ENCODE measurements at regions not wholly inside any gene's neighbourhood (a gene's known extent, or its start where the extent isn't known, plus 50 kb on each side); places are given as distances from the start of the nearest gene placed in this dataset.

GRCh38 chr9:71562140-71562539 lies 206.2 kb downstream of the CEMIP2 start:
- Histone ChIP-seq H2AFZ (no peak overlapping the region), H3K4me3 (no peak overlapping the region), H3K36me3 (replicated peaks; ENCODE audit: insufficient read depth, low read depth) (no peaks in the 10 kb centered on the region), H3K9me3 (ENCODE audit: low read depth) (no peaks in the 10 kb centered on the region), H3K27me3 (no peaks in the 10 kb centered on the region), H3K9me2 (replicated peaks; ENCODE audit: insufficient read depth) (no peaks in the 10 kb centered on the region), H3K27ac (no peak overlapping the region), H4K20me1 (ENCODE audit: insufficient read depth, poor library complexity, severe bottlenecking) (no peaks in the 10 kb centered on the region), H3K4me1 (ENCODE audit: insufficient read depth) (no peaks in the 10 kb centered on the region), H3K4me2 (no peak overlapping the region), H3K79me2 (no peaks in the 10 kb centered on the region)
- TF ChIP-seq EZH2 (IDR thresholded peaks at IDR 0.05; ENCODE audit: borderline replicate concordance) (no peak), CTCF (IDR thresholded peaks at IDR 0.05; ENCODE audit: poor library complexity) (no peak), EZH2phosphoT487 (IDR thresholded peaks at IDR 0.05; ENCODE audit: low read depth, severe bottlenecking, unreplicated experiment) (no peak)
- WGBS (ENCODE audit: low lambda C conversion rate, missing lambda C conversion rate) = 80% methylated on average over 4 of the region's 4 CpGs
- DNase-seq (ENCODE audit: low spot score) = no peak

DNA sequence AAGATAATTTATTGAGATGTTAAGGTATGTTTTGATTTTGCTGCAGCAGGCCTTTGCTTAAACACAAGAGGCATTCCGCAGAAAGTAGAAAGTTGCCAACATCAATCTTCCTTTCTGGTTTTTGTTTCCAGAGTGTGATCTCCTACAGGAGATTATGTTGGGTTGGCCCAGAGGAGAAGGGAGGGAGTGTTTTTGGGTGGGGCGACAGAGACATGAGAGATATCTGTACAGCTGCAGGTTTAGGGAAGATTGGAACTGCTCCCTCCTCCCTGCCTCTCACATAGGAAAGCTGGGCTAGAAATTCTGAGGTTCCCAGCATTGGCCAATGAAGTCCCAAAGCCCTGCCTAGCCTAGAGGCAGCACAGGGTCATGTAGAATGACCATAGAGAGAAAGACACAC lies 211.0 kb downstream of the CEMIP2 start:
- 48% methylated on average over 2 of the region's 2 CpGs for WGBS (ENCODE audit: low lambda C conversion rate, missing lambda C conversion rate)
- no peak overlapping the region for H3K4me2 ChIP-seq
- H3K27ac ChIP-seq = no peak overlapping the region
- H3K27me3 ChIP-seq = no peaks in the 10 kb centered on the region
- no peaks in the 10 kb centered on the region for H3K79me2 ChIP-seq
- no peak overlapping the region for H3K4me3 ChIP-seq
- H3K36me3 ChIP-seq (replicated peaks; ENCODE audit: insufficient read depth, low read depth) = no peaks in the 10 kb centered on the region
- no peaks in the 10 kb centered on the region for H4K20me1 ChIP-seq (ENCODE audit: insufficient read depth, poor library complexity, severe bottlenecking)
- H3K9me2 ChIP-seq (replicated peaks; ENCODE audit: insufficient read depth) = no peaks in the 10 kb centered on the region
- no peak overlapping the region for H2AFZ ChIP-seq
- DNase-seq (ENCODE audit: low spot score) = no peak
- no peaks in the 10 kb centered on the region for H3K9me3 ChIP-seq (ENCODE audit: low read depth)
- TF ChIP-seq EZH2 (IDR thresholded peaks at IDR 0.05; ENCODE audit: borderline replicate concordance) (no peak), CTCF (IDR thresholded peaks at IDR 0.05; ENCODE audit: poor library complexity) (no peak), EZH2phosphoT487 (IDR thresholded peaks at IDR 0.05; ENCODE audit: low read depth, severe bottlenecking, unreplicated experiment) (no peak)
- H3K4me1 ChIP-seq (ENCODE audit: insufficient read depth) = no peaks in the 10 kb centered on the region

GRCh38 chr9:71552480-71552879 lies 215.8 kb downstream of the CEMIP2 start:
- Histone ChIP-seq H3K79me2 (no peaks in the 10 kb centered on the region), H3K4me3 (no peak overlapping the region), H3K27me3 (no peaks in the 10 kb centered on the region), H2AFZ (no peak overlapping the region), H3K4me1 (ENCODE audit: insufficient read depth) (no peaks in the 10 kb centered on the region), H3K4me2 (peak overlapping the region; percentile 14), H3K9me2 (replicated peaks; ENCODE audit: insufficient read depth) (no peaks in the 10 kb centered on the region), H3K9me3 (ENCODE audit: low read depth) (no peaks in the 10 kb centered on the region), H4K20me1 (ENCODE audit: insufficient read depth, poor library complexity, severe bottlenecking) (no peaks in the 10 kb centered on the region), H3K36me3 (replicated peaks; ENCODE audit: insufficient read depth, low read depth) (no peaks in the 10 kb centered on the region), H3K27ac (no peak overlapping the region)
- WGBS (ENCODE audit: low lambda C conversion rate, missing lambda C conversion rate) = 14% methylated on average over 7 of the region's 7 CpGs
- peak; percentile 5 for DNase-seq (ENCODE audit: low spot score)
- TF ChIP-seq CTCF (IDR thresholded peaks at IDR 0.05; ENCODE audit: poor library complexity) (no peak), EZH2phosphoT487 (IDR thresholded peaks at IDR 0.05; ENCODE audit: low read depth, severe bottlenecking, unreplicated experiment) (no peak), EZH2 (IDR thresholded peaks at IDR 0.05; ENCODE audit: borderline replicate concordance) (no peak)

DNA sequence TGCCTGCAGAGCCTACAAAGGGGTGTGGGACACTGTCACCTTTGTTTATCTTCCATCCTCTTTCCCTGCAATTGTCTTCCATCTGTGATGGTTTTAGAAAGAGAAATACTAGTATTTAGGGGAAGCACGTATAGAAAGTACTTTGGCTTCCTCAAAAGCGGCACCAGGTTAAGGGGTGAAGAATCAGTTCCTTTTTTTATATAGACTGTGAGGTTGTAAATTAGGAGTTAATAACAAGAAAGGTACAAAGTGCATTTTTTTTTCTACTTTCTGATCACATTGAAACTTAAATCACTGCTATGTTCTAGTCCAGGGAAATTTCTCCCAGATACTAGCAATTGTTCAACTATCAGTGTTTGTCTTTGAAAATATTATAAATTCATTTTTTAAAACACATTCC lies 219.3 kb downstream of the CEMIP2 start:
- H3K9me2 ChIP-seq (replicated peaks; ENCODE audit: insufficient read depth) = no peaks in the 10 kb centered on the region

More for the DNA sequence above, 219.3 kb downstream of the CEMIP2 start:
- WGBS (ENCODE audit: low lambda C conversion rate, missing lambda C conversion rate) = 80% methylated on average over 2 of the region's 2 CpGs
- Histone ChIP-seq H4K20me1 (ENCODE audit: insufficient read depth, poor library complexity, severe bottlenecking) (no peaks in the 10 kb centered on the region), H3K36me3 (replicated peaks; ENCODE audit: insufficient read depth, low read depth) (no peaks in the 10 kb centered on the region), H3K9me3 (ENCODE audit: low read depth) (no peaks in the 10 kb centered on the region), H3K4me1 (ENCODE audit: insufficient read depth) (no peaks in the 10 kb centered on the region), H3K4me3 (no peak overlapping the region), H3K79me2 (no peaks in the 10 kb centered on the region), H2AFZ (no peak overlapping the region), H3K27ac (no peak overlapping the region), H3K4me2 (no peak overlapping the region), H3K27me3 (no peaks in the 10 kb centered on the region)
- DNase-seq (ENCODE audit: low spot score) = no peak
- no peak for TF ChIP-seq CTCF (IDR thresholded peaks at IDR 0.05; ENCODE audit: poor library complexity)
- TF ChIP-seq EZH2phosphoT487 (IDR thresholded peaks at IDR 0.05; ENCODE audit: low read depth, severe bottlenecking, unreplicated experiment) = no peak
- no peak for TF ChIP-seq EZH2 (IDR thresholded peaks at IDR 0.05; ENCODE audit: borderline replicate concordance)

Data from hepatocyte (in vitro differentiated cells).